Common myeloid progenitor, CD34-positive (primary cell): ENCODE measurements at regions not wholly inside any gene's neighbourhood (a gene's known extent, or its start where the extent isn't known, plus 50 kb on each side); places are given as distances from the start of the nearest gene placed in this dataset.

Experiments used
- CTCF ChIA-PET: fragments of 350-600 bp; sonication (Branson Sonifier 250); formaldehyde crosslinking; loops from one replicate; lab custom pipeline; 2021; ENCODE audit warnings: antibody characterized with exemption; lab: Charles Lee
- POLR2A ChIA-PET: fragments of 350-600 bp; sonication (Branson Sonifier 250); formaldehyde crosslinking; loops from one replicate; lab custom pipeline; 2021; ENCODE audit warnings: antibody characterized with exemption; lab: Charles Lee
- DNase-seq, 3 donors: peaks; one replicate each; pipeline versions ENCODE4 v3.0.0 to v3.0.0-alpha.2; 2013
- H3K27ac ChIP-seq, 2 experiments: 1 replicate in 1 of 2; 2 replicates in 1 of 2; pipeline ENCODE4 v1.7.0; 2013; ENCODE audit warnings: inconsistent platforms in 2 of 2, low read length in 2 of 2, mild to moderate bottlenecking in 2 of 2, low read depth in 1 of 2, moderate library complexity in 1 of 2; ENCODE audit not compliant: severe bottlenecking in 2 of 2, insufficient read depth in 1 of 2, poor library complexity in 1 of 2
- H3K27me3 ChIP-seq, 5 experiments: replicated peaks in 2 of 5; 1 replicate in 3 of 5; 2 replicates in 2 of 5; pipeline versions ENCODE4 v1.6.1 to v1.7.0; 2013; ENCODE audit warnings: low read length in 4 of 5, mild to moderate bottlenecking in 2 of 5, moderate library complexity in 2 of 5, inconsistent platforms in 1 of 5; ENCODE audit not compliant: insufficient read depth in 5 of 5, control insufficient read depth in 4 of 5
- H3K36me3 ChIP-seq, 4 experiments: 1 replicate in 2 of 4; 2 replicates in 2 of 4; pipeline versions ENCODE4 v1.6.1 to v1.7.0; 2013; ENCODE audit warnings: low read length in 3 of 4, control low read depth in 1 of 4, mild to moderate bottlenecking in 1 of 4; ENCODE audit not compliant: control insufficient read depth in 4 of 4, insufficient read depth in 4 of 4
- H3K4me1 ChIP-seq, 4 experiments: 1 replicate in 3 of 4; 2 replicates in 1 of 4; pipeline versions ENCODE4 v1.6.1 to v1.7.1; 2013; ENCODE audit warnings: low read length in 3 of 4, mild to moderate bottlenecking in 3 of 4, control low read depth in 1 of 4, inconsistent platforms in 1 of 4, moderate library complexity in 1 of 4; ENCODE audit not compliant: control insufficient read depth in 4 of 4, insufficient read depth in 4 of 4; ENCODE audit errors: control extremely low read depth in 1 of 4
- H3K4me3 ChIP-seq, 7 experiments: 1 replicate in 4 of 7; 2 replicates in 3 of 7; pipeline versions ENCODE4 v1.5.1 to v1.7.0; 2013; ENCODE audit warnings: mild to moderate bottlenecking in 7 of 7, low read length in 6 of 7, moderate library complexity in 6 of 7, inconsistent platforms in 2 of 7, low read depth in 2 of 7, control low read depth in 1 of 7; ENCODE audit not compliant: insufficient read depth in 4 of 7, control insufficient read depth in 1 of 7; ENCODE audit errors: extremely low read depth in 1 of 7
- H3K9me3 ChIP-seq, 5 experiments: 1 replicate in 4 of 5; 2 replicates in 1 of 5; pipeline versions ENCODE4 v1.6.1 to v1.7.1; 2013; ENCODE audit warnings: low read length in 4 of 5, mild to moderate bottlenecking in 2 of 5, inconsistent platforms in 1 of 5, low read depth in 1 of 5, moderate library complexity in 1 of 5; ENCODE audit not compliant: control insufficient read depth in 4 of 5, insufficient read depth in 2 of 5; ENCODE audit errors: control extremely low read depth in 1 of 5
- WGBS: methylation state at CpG from one replicate; pipeline ENCODE4 v1.1.5; 2013; ENCODE audit not compliant: insufficient coverage; 5-methylcytosine and 5-hydroxymethylcytosine counted together

- WGBS, result 100% methylated on average over 2 of the region's 7 CpGs
- POLR2A ChIA-PET, result no interaction called here
- no peak overlapping the region for H3K4me3 ChIP-seq
- H3K9me3 ChIP-seq, result no peaks in the 10 kb centered on the region
- no peak for DNase-seq
- H3K4me1 ChIP-seq, result no peaks in the 10 kb centered on the region
- no peak overlapping the region for H3K27ac ChIP-seq
- peaks cover 0 to 4% (median 0%) of the 10 kb centered on the region in 5 experiments for H3K27me3 ChIP-seq
- H3K36me3 ChIP-seq, result no peaks in the 10 kb centered on the region
- CTCF ChIA-PET, result no interaction called here
Observed at GRCh38 chr18:78424403-78425018, 555.1 kb upstream of the SALL3 start.

GRCh38 chr18:78425019-78425412, 554.6 kb upstream of the SALL3 start:
- Histone ChIP-seq H3K36me3 (no peaks in the 10 kb centered on the region), H3K27me3 (peaks cover 0 to 4% (median 0%) of the 10 kb centered on the region in 5 experiments), H3K9me3 (no peaks in the 10 kb centered on the region), H3K27ac (no peak overlapping the region), H3K4me1 (no peaks in the 10 kb centered on the region), H3K4me3 (no peak overlapping the region)
- ChIA-PET POLR2A (no interaction called here), CTCF (no interaction called here)
- DNase-seq, result no peak
- WGBS, result 86% methylated on average over 2 of the region's 2 CpGs

- H3K27ac ChIP-seq, result no peak overlapping the region
Observed at GRCh38 chr18:78427081-78427480, 552.5 kb upstream of the SALL3 start.

GRCh38 chr18:78429127-78430108, 550.2 kb upstream of the SALL3 start:
- no peak for DNase-seq
- H3K36me3 ChIP-seq, result no peaks in the 10 kb centered on the region
- H3K27ac ChIP-seq, result no peak overlapping the region
- CTCF ChIA-PET, result no interaction called here
- POLR2A ChIA-PET, result no interaction called here
- H3K4me1 ChIP-seq, result no peaks in the 10 kb centered on the region
- H3K4me3 ChIP-seq, result no peak overlapping the region
- peaks cover 0 to 4% (median 0%) of the 10 kb centered on the region in 5 experiments for H3K27me3 ChIP-seq
- peaks cover 0 to 2% (median 0%) of the 10 kb centered on the region in 5 experiments for H3K9me3 ChIP-seq
- WGBS, result 95% methylated on average over 37 of the region's 54 CpGs

More at GRCh38 chr18:78427081-78427480, 552.5 kb upstream of the SALL3 start:
- DNase-seq, result no peak
- Histone ChIP-seq H3K9me3 (no peaks in the 10 kb centered on the region), H3K4me3 (no peak overlapping the region), H3K27me3 (peaks cover 0 to 4% (median 0%) of the 10 kb centered on the region in 5 experiments), H3K36me3 (no peaks in the 10 kb centered on the region), H3K4me1 (no peaks in the 10 kb centered on the region)
- ChIA-PET CTCF (no interaction called here), POLR2A (no interaction called here)
- 100% methylated on average over 11 of the region's 12 CpGs for WGBS

GRCh38 chr18:78430131-78430758, 549.4 kb upstream of the SALL3 start:
- Histone ChIP-seq H3K27ac (no peak overlapping the region), H3K27me3 (peaks cover 0 to 4% (median 0%) of the 10 kb centered on the region in 5 experiments), H3K4me1 (no peaks in the 10 kb centered on the region), H3K9me3 (peaks cover 0 to 2% (median 0%) of the 10 kb centered on the region in 5 experiments), H3K4me3 (no peak overlapping the region), H3K36me3 (no peaks in the 10 kb centered on the region)
- ChIA-PET POLR2A (no interaction called here), CTCF (no interaction called here)
- no peak for DNase-seq
- WGBS, result 96% methylated on average over 22 of the region's 28 CpGs

GRCh38 chr18:78431606-78432005, 548.0 kb upstream of the SALL3 start:
- no peaks in the 10 kb centered on the region for H3K27me3 ChIP-seq
- peaks cover 0 to 2% (median 0%) of the 10 kb centered on the region in 5 experiments for H3K9me3 ChIP-seq
- H3K36me3 ChIP-seq, result no peaks in the 10 kb centered on the region
- ChIA-PET POLR2A (no interaction called here), CTCF (no interaction called here)
- no peak for DNase-seq
- no peak overlapping the region for H3K27ac ChIP-seq
- no peak overlapping the region for H3K4me3 ChIP-seq
- WGBS, result 95% methylated on average over 12 of the region's 13 CpGs
- H3K4me1 ChIP-seq, result no peaks in the 10 kb centered on the region
